CD14-positive monocyte (primary cell): ENCODE measurements at regions not wholly inside any gene's neighbourhood (a gene's known extent, or its start where the extent isn't known, plus 50 kb on each side); places are given as distances from the start of the nearest gene placed in this dataset.

Experiments used
- DNase-seq, 3 donors: peaks; one replicate each; pipeline ENCODE4 v3.0.0-alpha.2; 2011 to 2022
- H2AFZ ChIP-seq: 2 replicates; pipeline ENCODE4 v1.6.0; 2012; ENCODE audit warnings: mild to moderate bottlenecking, low read depth, low read length, inconsistent platforms; ENCODE audit not compliant: insufficient read depth, poor library complexity, severe bottlenecking
- H3K27ac ChIP-seq, 2 donors: 1 replicate in 1 of 2; 2 replicates in 1 of 2; pipeline ENCODE4 v1.5.1; 2012 to 2013; ENCODE audit warnings: low read length in 2 of 2, control low read depth in 1 of 2, inconsistent platforms in 1 of 2, low read depth in 1 of 2, mild to moderate bottlenecking in 1 of 2
- H3K27me3 ChIP-seq, 2 donors: one replicate each; pipeline versions ENCODE4 v1.6.0 to v1.6.1; 2011 to 2013; ENCODE audit warnings: low read length in 2 of 2; ENCODE audit not compliant: control insufficient read depth in 2 of 2, insufficient read depth in 2 of 2
- H3K36me3 ChIP-seq, 2 donors: replicated peaks in 1 of 2; 1 replicate in 1 of 2; 2 replicates in 1 of 2; pipeline versions ENCODE4 v1.5.1 to v1.6.1; 2012 to 2013; ENCODE audit warnings: low read length in 2 of 2, control low read depth in 1 of 2, inconsistent platforms in 1 of 2, mild to moderate bottlenecking in 1 of 2; ENCODE audit not compliant: insufficient read depth in 2 of 2, control insufficient read depth in 1 of 2
- H3K4me1 ChIP-seq, 2 donors: 1 replicate in 1 of 2; 2 replicates in 1 of 2; pipeline versions ENCODE4 v1.5.1 to v1.6.1; 2012 to 2013; ENCODE audit warnings: low read length in 2 of 2, control low read depth in 1 of 2, inconsistent platforms in 1 of 2, mild to moderate bottlenecking in 1 of 2, moderate library complexity in 1 of 2; ENCODE audit not compliant: insufficient read depth in 2 of 2, control insufficient read depth in 1 of 2
- H3K4me2 ChIP-seq: replicated peaks from 2 replicates; pipeline ENCODE3; 2012; ENCODE audit warnings: low read length, moderate library complexity, mild to moderate bottlenecking; ENCODE audit not compliant: poor library complexity, severe bottlenecking; ENCODE audit errors: extremely low read depth
- H3K4me3 ChIP-seq, 3 experiments: fragments of 200-600 bp in 1 of 3; sonication (generic) in 1 of 3; replicated peaks in 1 of 3; 1 replicate in 2 of 3; 2 replicates in 1 of 3; pipeline ENCODE4 v1.5.1; 2011 to 2013; ENCODE audit warnings: low read length in 3 of 3, mild to moderate bottlenecking in 3 of 3, control low read depth in 2 of 3, low read depth in 2 of 3, inconsistent platforms in 1 of 3, moderate library complexity in 1 of 3
- H3K79me2 ChIP-seq: 2 replicates; pipeline ENCODE4 v1.6.0; 2012; ENCODE audit warnings: mild to moderate bottlenecking, control low read depth, inconsistent platforms, low read length, moderate library complexity; ENCODE audit not compliant: insufficient read depth
- H3K9ac ChIP-seq: 2 replicates; pipeline ENCODE4 v1.6.0; 2017; ENCODE audit warnings: low read length, mild to moderate bottlenecking; ENCODE audit not compliant: insufficient read depth, poor library complexity, severe bottlenecking
- H3K9me3 ChIP-seq, 2 donors: replicated peaks in 1 of 2; 1 replicate in 1 of 2; 2 replicates in 1 of 2; pipeline versions ENCODE4 v1.5.1 to v1.6.1; 2012 to 2013; ENCODE audit warnings: low read length in 2 of 2, control low read depth in 1 of 2; ENCODE audit not compliant: control insufficient read depth in 1 of 2, insufficient read depth in 1 of 2
- H4K20me1 ChIP-seq: 2 replicates; pipeline ENCODE4 v1.6.0; 2012; ENCODE audit warnings: mild to moderate bottlenecking, low read length, control low read depth, moderate library complexity; ENCODE audit not compliant: insufficient read depth
- H3K27ac Mint-ChIP-seq, 7 donors: one replicate each; pipeline ENCODE4 v1.8.0; 2020; ENCODE audit warnings: mild to moderate bottlenecking in 7 of 7, mixed read lengths in 7 of 7, moderate library complexity in 6 of 7, inconsistent platforms in 2 of 7
- H3K27me3 Mint-ChIP-seq, 3 donors: one replicate each; pipeline ENCODE4 v1.8.0; 2021 to 2022; ENCODE audit warnings: low read depth in 3 of 3, mild to moderate bottlenecking in 3 of 3, mixed read lengths in 3 of 3, moderate library complexity in 3 of 3, inconsistent platforms in 1 of 3
- H3K36me3 Mint-ChIP-seq, 2 donors: one replicate each; pipeline ENCODE4 v1.8.0; 2020; ENCODE audit warnings: mixed read lengths in 2 of 2, inconsistent platforms in 1 of 2, mild to moderate bottlenecking in 1 of 2
- H3K4me1 Mint-ChIP-seq: one replicate; pipeline ENCODE4 v1.8.0; 2020; ENCODE audit warnings: mild to moderate bottlenecking, mixed read lengths
- H3K4me3 Mint-ChIP-seq, 2 donors: one replicate each; pipeline ENCODE4 v1.8.0; 2020; ENCODE audit warnings: mild to moderate bottlenecking in 2 of 2, mixed read lengths in 2 of 2, moderate library complexity in 1 of 2
- H3K9me3 Mint-ChIP-seq, 7 donors: one replicate each; pipeline ENCODE4 v1.8.0; 2020 to 2022; ENCODE audit warnings: mixed read lengths in 7 of 7, mild to moderate bottlenecking in 6 of 7, moderate library complexity in 6 of 7, inconsistent platforms in 2 of 7
- WGBS: methylation state at CpG from one replicate; pipeline ENCODE4 v1.1.5; 2013; ENCODE audit warnings: missing lambda C conversion rate; ENCODE audit not compliant: insufficient coverage; 5-methylcytosine and 5-hydroxymethylcytosine counted together
- intact Hi-C, 2 donors: fragments of 100-400 bp; cut with micrococcal nuclease; formaldehyde crosslinking; loops; one replicate each; pipeline versions ENCODE4 v1.15.0 to v1.15.1; 2023
- TF ChIP-seq, protein P1 (sequence below): fragments of 200-600 bp; IDR thresholded peaks from one replicate; pipeline ENCODE4 v1.8.0; 2022; ENCODE audit warnings: antibody characterized with exemption, mild to moderate bottlenecking

GRCh38 chr2:64787019-64787365 lies 133.3 kb upstream of the SERTAD2 start:
- H3K4me1 ChIP-seq, result peaks cover 14 to 16% of the 10 kb centered on the region in 2 donors
- no peak overlapping the region for H3K4me3 ChIP-seq
- H3K36me3 Mint-ChIP-seq, result no peaks in the 10 kb centered on the region
- intact Hi-C loops, result no loop called here
- H3K4me3 Mint-ChIP-seq, result no peak overlapping the region
- peaks cover 0 to 1% (median 0%) of the 10 kb centered on the region in 7 donors for H3K9me3 Mint-ChIP-seq
- no peaks in the 10 kb centered on the region for H3K27me3 Mint-ChIP-seq
- H3K9ac ChIP-seq, result no peak overlapping the region
- H3K79me2 ChIP-seq, result no peaks in the 10 kb centered on the region
- H3K4me2 ChIP-seq, result no peak overlapping the region
- H3K9me3 ChIP-seq, result no peaks in the 10 kb centered on the region
- TF ChIP-seq, protein P1, sequence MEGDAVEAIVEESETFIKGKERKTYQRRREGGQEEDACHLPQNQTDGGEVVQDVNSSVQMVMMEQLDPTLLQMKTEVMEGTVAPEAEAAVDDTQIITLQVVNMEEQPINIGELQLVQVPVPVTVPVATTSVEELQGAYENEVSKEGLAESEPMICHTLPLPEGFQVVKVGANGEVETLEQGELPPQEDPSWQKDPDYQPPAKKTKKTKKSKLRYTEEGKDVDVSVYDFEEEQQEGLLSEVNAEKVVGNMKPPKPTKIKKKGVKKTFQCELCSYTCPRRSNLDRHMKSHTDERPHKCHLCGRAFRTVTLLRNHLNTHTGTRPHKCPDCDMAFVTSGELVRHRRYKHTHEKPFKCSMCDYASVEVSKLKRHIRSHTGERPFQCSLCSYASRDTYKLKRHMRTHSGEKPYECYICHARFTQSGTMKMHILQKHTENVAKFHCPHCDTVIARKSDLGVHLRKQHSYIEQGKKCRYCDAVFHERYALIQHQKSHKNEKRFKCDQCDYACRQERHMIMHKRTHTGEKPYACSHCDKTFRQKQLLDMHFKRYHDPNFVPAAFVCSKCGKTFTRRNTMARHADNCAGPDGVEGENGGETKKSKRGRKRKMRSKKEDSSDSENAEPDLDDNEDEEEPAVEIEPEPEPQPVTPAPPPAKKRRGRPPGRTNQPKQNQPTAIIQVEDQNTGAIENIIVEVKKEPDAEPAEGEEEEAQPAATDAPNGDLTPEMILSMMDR, result no peak
- DNase-seq, result no peak
- no peaks in the 10 kb centered on the region for H3K27me3 ChIP-seq
- H3K27ac Mint-ChIP-seq, result peak overlapping the region in 3 of 7 donors; percentile 23 to 79 (median 63)
- WGBS, result 96% methylated on average over 2 of the region's 6 CpGs
- no peak overlapping the region for H3K27ac ChIP-seq
- H2AFZ ChIP-seq, result no peak overlapping the region
- H4K20me1 ChIP-seq, result no peaks in the 10 kb centered on the region
- H3K36me3 ChIP-seq, result no peaks in the 10 kb centered on the region
- H3K4me1 Mint-ChIP-seq, result peaks cover 24% of the 10 kb centered on the region

DNA sequence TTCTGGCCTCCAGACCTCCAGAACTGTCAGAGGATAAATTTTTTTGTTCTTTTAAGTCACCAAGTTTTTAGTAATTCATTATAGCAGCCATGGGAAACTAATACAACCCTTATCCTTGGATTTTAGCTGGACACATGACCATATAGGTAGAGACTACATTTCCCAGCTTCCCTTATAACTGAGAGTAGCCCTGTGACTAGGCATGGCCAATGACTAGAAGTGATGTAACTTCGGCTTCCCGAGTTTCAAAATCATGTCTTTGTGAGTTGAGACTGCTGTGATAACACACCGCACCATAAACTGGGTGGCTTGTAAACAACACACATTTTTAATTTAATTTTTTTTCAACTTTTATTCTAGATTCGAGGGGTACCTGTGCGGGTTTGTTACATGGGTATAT lies 134.0 kb upstream of the SERTAD2 start:
- H3K4me3 Mint-ChIP-seq, result no peak overlapping the region
- no peaks in the 10 kb centered on the region for H3K9me3 ChIP-seq
- peak overlapping the region in 2 of 7 donors; percentile 63 to 72 for H3K27ac Mint-ChIP-seq
- no peaks in the 10 kb centered on the region for H3K27me3 Mint-ChIP-seq
- H3K27ac ChIP-seq, result no peak overlapping the region
- DNase-seq, result peak; percentile 60 to 86 (median 80)
- H3K9me3 Mint-ChIP-seq, result peaks cover 0 to 1% (median 0%) of the 10 kb centered on the region in 7 donors
- no peak overlapping the region for H2AFZ ChIP-seq
- H3K9ac ChIP-seq, result no peak overlapping the region
- H4K20me1 ChIP-seq, result no peaks in the 10 kb centered on the region
- no peaks in the 10 kb centered on the region for H3K27me3 ChIP-seq
- no peaks in the 10 kb centered on the region for H3K79me2 ChIP-seq
- TF ChIP-seq, protein P1, result no peak
- no peaks in the 10 kb centered on the region for H3K36me3 ChIP-seq
- H3K4me1 Mint-ChIP-seq, result peaks cover 24% of the 10 kb centered on the region
- WGBS, result no CpG with 5 or more reads among the region's 5 CpGs
- peaks cover 14 to 16% of the 10 kb centered on the region in 2 donors for H3K4me1 ChIP-seq
- no peak overlapping the region for H3K4me2 ChIP-seq
- no peak overlapping the region for H3K4me3 ChIP-seq
- H3K36me3 Mint-ChIP-seq, result no peaks in the 10 kb centered on the region
- intact Hi-C loops, result no loop called here
